ENCODE measurements at regions not wholly inside any gene's neighbourhood (a gene's known extent, or its start where the extent isn't known, plus 50 kb on each side); places are given as distances from the start of the nearest gene placed in this dataset.

DNA sequence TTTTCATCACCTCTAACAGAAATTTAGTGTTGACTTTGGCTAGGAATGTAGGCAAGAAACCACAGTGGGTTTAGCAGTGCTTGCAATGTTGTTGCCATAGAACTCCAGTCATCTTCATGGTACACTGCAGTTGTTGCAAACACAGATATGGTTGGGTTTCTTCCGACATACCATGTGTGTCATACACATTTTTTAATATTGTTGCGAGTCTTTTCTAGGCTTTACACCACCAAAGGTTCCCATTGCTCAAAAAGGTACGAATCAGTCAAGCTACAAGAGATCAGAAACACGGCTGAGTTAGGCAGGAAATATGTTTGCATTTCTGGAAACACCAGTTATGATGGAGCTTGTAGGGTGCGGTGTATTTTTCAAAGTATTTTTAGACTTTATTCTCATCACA is 172.4 kb downstream of the SYK start:
- Mint-ChIP-seq H3K27me3 (ENCODE audit: unreplicated experiment) (peaks cover 14% of the 10 kb centered on the region), H3K9me3 (ENCODE audit: low read depth, unreplicated experiment) (no peaks in the 10 kb centered on the region), H3K4me3 (ENCODE audit: low read depth, unreplicated experiment) (no peak overlapping the region), H3K4me1 (ENCODE audit: low read depth, unreplicated experiment) (peaks cover 2% of the 10 kb centered on the region), H3K27ac (ENCODE audit: unreplicated experiment) (no peak overlapping the region), H3K36me3 (ENCODE audit: insufficient read depth, unreplicated experiment) (no peaks in the 10 kb centered on the region)
- TF ChIP-seq, protein P1, sequence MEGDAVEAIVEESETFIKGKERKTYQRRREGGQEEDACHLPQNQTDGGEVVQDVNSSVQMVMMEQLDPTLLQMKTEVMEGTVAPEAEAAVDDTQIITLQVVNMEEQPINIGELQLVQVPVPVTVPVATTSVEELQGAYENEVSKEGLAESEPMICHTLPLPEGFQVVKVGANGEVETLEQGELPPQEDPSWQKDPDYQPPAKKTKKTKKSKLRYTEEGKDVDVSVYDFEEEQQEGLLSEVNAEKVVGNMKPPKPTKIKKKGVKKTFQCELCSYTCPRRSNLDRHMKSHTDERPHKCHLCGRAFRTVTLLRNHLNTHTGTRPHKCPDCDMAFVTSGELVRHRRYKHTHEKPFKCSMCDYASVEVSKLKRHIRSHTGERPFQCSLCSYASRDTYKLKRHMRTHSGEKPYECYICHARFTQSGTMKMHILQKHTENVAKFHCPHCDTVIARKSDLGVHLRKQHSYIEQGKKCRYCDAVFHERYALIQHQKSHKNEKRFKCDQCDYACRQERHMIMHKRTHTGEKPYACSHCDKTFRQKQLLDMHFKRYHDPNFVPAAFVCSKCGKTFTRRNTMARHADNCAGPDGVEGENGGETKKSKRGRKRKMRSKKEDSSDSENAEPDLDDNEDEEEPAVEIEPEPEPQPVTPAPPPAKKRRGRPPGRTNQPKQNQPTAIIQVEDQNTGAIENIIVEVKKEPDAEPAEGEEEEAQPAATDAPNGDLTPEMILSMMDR (IDR thresholded peaks at IDR 0.05; ENCODE audit: unreplicated experiment): no peak
- no TSS peak for BruUV-seq (replicated peaks)
- DNase-seq: no peak
- intact Hi-C loops (cut with micrococcal nuclease; ENCODE audit: unreplicated experiment): no loop called here
- CTCF ChIA-PET: no interaction called here

DNA sequence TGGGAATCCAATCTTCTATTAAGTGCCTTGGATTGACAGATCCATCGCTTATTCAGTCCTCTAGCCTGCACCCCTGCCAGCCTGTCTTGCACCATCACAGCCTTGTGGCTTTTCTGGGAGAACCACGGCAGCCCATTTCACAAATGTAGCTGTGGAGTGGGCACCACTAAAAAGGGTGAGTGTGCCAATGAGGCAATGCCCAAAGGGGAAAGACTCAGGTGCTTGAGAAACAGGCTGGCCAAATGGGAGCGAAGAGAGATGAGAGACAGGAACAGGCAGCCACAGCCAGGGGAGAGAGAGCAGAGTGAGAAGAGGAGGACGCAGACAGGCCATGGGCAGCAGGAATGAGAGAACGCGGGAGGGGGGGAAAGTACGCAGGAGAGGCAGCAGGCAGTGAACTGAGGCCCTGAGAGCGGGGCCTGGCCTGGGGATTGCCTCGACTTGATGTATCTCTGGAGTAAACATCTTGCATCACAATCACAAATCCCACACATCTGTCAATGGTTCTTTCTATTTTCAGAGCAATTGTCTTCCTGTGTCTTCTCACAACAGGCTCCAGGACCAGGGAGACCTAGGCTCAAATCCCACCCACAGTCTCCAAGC is 173.1 kb downstream of the SYK start:
- H3K36me3 Mint-ChIP-seq (ENCODE audit: insufficient read depth, unreplicated experiment): no peaks in the 10 kb centered on the region
- CTCF ChIA-PET: no interaction called here
- H3K27ac Mint-ChIP-seq (ENCODE audit: unreplicated experiment): no peak overlapping the region
- no TSS peak for BruUV-seq (replicated peaks)
- TF ChIP-seq, protein P1 (IDR thresholded peaks at IDR 0.05; ENCODE audit: unreplicated experiment): no peak
- intact Hi-C loops (cut with micrococcal nuclease; ENCODE audit: unreplicated experiment): no loop called here
- H3K9me3 Mint-ChIP-seq (ENCODE audit: low read depth, unreplicated experiment): no peaks in the 10 kb centered on the region
- H3K4me1 Mint-ChIP-seq (ENCODE audit: low read depth, unreplicated experiment): peaks cover 9% of the 10 kb centered on the region
- H3K4me3 Mint-ChIP-seq (ENCODE audit: low read depth, unreplicated experiment): no peak overlapping the region
- no peak for DNase-seq
- peaks cover 14% of the 10 kb centered on the region for H3K27me3 Mint-ChIP-seq (ENCODE audit: unreplicated experiment)

DNA sequence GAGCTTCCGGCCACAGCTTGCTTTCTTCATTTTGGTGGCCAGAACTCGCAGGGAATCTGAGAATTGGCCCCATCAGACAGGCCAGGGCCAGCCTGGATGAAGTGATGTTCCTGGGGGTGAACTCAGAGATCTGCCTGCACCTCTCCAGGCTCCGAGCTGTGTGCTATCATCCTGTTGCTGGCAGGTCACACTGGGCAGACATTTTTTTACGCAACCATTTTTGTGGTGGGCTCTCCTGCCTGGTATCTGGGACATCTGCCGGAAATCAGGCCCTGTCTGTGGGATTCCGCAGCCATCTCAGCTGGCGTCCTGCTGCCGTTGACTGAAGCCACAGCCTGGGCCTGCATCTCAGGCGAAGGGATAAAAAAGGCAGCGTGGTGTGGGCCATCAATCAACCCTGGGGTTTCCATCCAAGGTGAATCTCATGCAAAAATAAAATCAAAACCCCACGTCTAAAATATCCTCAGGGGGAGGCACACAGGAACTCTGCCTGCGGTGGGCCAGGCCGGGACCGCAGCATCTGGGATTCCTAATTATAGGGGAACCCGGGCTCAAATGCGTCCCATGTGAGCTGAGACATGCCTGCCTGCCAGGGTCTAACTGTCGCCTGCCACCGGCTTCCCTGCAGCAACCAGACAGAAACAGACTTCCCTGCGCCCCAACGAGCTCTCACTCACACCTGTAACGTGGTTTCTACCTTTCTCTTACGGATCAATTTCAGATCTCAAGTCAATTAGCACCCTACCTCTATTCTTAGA is 174.3 kb downstream of the SYK start:
- H3K4me3 Mint-ChIP-seq (ENCODE audit: low read depth, unreplicated experiment): no peak overlapping the region
- TF ChIP-seq, protein P1 (IDR thresholded peaks at IDR 0.05; ENCODE audit: unreplicated experiment): no peak
- H3K4me1 Mint-ChIP-seq (ENCODE audit: low read depth, unreplicated experiment): peaks cover 9% of the 10 kb centered on the region
- H3K9me3 Mint-ChIP-seq (ENCODE audit: low read depth, unreplicated experiment): no peaks in the 10 kb centered on the region
- H3K27ac Mint-ChIP-seq (ENCODE audit: unreplicated experiment): no peak overlapping the region
- intact Hi-C loops (cut with micrococcal nuclease; ENCODE audit: unreplicated experiment): no loop called here
- no peak for DNase-seq
- peaks cover 14% of the 10 kb centered on the region for H3K27me3 Mint-ChIP-seq (ENCODE audit: unreplicated experiment)
- CTCF ChIA-PET: no interaction called here
- BruUV-seq (replicated peaks): no TSS peak
- no peaks in the 10 kb centered on the region for H3K36me3 Mint-ChIP-seq (ENCODE audit: insufficient read depth, unreplicated experiment)

DNA sequence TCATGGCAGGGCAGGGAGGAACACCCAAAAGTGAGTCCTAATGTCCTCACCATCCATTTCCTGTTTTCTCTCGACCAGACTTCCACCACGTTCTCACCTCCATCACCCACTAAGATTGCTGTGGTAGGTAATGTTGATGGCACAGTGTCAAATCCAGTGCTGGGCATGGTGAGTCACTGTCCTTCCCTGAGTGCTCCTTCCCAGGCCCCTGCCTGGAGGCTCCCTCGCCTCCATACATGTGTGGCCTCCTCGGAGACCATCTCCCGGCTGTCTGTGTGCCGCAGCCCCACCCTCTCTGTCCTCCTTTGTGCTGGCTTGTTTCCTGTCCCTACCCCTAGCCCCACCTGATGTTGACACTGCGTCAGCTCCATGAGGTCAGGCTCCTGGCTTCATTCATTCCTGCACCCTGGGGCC is 177.5 kb downstream of the SYK start:
- H3K4me3 Mint-ChIP-seq (ENCODE audit: low read depth, unreplicated experiment): no peak overlapping the region
- H3K27me3 Mint-ChIP-seq (ENCODE audit: unreplicated experiment): peaks cover 13% of the 10 kb centered on the region
- intact Hi-C loops (cut with micrococcal nuclease; ENCODE audit: unreplicated experiment): no loop called here
- no peaks in the 10 kb centered on the region for H3K9me3 Mint-ChIP-seq (ENCODE audit: low read depth, unreplicated experiment)
- H3K4me1 Mint-ChIP-seq (ENCODE audit: low read depth, unreplicated experiment): peaks cover 9% of the 10 kb centered on the region
- CTCF ChIA-PET: no interaction called here
- no peak for DNase-seq
- BruUV-seq (replicated peaks): no TSS peak
- H3K36me3 Mint-ChIP-seq (ENCODE audit: insufficient read depth, unreplicated experiment): no peaks in the 10 kb centered on the region
- TF ChIP-seq, protein P1 (IDR thresholded peaks at IDR 0.05; ENCODE audit: unreplicated experiment): no peak
- no peak overlapping the region for H3K27ac Mint-ChIP-seq (ENCODE audit: unreplicated experiment)

Data from Calu3 (cell line).